HepG2 (cell line): ENCODE measurements at regions not wholly inside any gene's neighbourhood (a gene's known extent, or its start where the extent isn't known, plus 50 kb on each side); places are given as distances from the start of the nearest gene placed in this dataset.

Experiments
- ATAC-seq: fragments of 200-7000 bp; cut with Tn5 transposase; 3 replicates; pipeline ENCODE4 v1.9.1; 2020; ENCODE audit warnings: mild to moderate bottlenecking, moderate library complexity
- BruUV-seq: library from RNA; stranded (reverse); fragments of 400-500 nt; replicated peaks from 2 replicates; lab custom pipeline; 2021; lab: Mats Ljungman, UMichigan
- CTCF ChIA-PET: fragments of 300-600 bp; formaldehyde crosslinking; extraction: SDS; loops from one replicate; lab custom pipeline; 2021; ENCODE audit warnings: low total read pairs, inconsistent platforms, low intra/inter-chr PET ratio; lab: Yijun Ruan, JAX
- POLR2A ChIA-PET: fragments of 350-600 bp; sonication (Branson Sonifier 250); formaldehyde crosslinking; loops from one replicate; lab custom pipeline; 2020; ENCODE audit warnings: antibody characterized with exemption, inconsistent platforms; lab: Yijun Ruan, JAX
- DNase-seq: peaks from one replicate; pipeline ENCODE4 v3.0.0-alpha.2; 2015; ENCODE audit warnings: low spot score
- FAIRE-seq: peaks from 3 replicates; lab custom pipeline; 2011; peaks lifted over from hg19 to GRCh38; lab: Jason Lieb, UNC
- H2AFZ ChIP-seq: one replicate; pipeline ENCODE4 v1.6.1; 2011; ENCODE audit warnings: low read length, inconsistent platforms
- H3K27ac ChIP-seq: fragments of 300-600 bp; 3 replicates; pipeline ENCODE4 v1.8.0; 2011; ENCODE audit warnings: mixed run types, mild to moderate bottlenecking, mixed read lengths, low read length, inconsistent platforms; ENCODE audit not compliant: insufficient read depth; ENCODE audit errors: extremely low read length
- H3K27me3 ChIP-seq, 2 experiments: fragments of 200-600 bp in 1 of 2; 2 replicates in 1 of 2; 3 replicates in 1 of 2; pipeline versions ENCODE4 v1.6.0 to v1.8.0; 2011; ENCODE audit warnings: low read length in 2 of 2, mild to moderate bottlenecking in 2 of 2, moderate library complexity in 2 of 2, inconsistent platforms in 1 of 2; ENCODE audit not compliant: insufficient read depth in 2 of 2, control insufficient read depth in 1 of 2
- H3K36me3 ChIP-seq, 2 experiments: fragments of 200-600 bp in 1 of 2; replicated peaks in 1 of 2; 2 replicates in 1 of 2; 3 replicates in 1 of 2; pipeline versions ENCODE4 v1.5.1 to v1.8.0; 2011; ENCODE audit warnings: low read length in 2 of 2, inconsistent platforms in 1 of 2; ENCODE audit not compliant: insufficient read depth in 2 of 2, control insufficient read depth in 1 of 2
- H3K4me1 ChIP-seq: 2 replicates; pipeline ENCODE4 v1.5.1; 2012; ENCODE audit warnings: low read length, inconsistent platforms; ENCODE audit not compliant: insufficient read depth
- H3K4me2 ChIP-seq: 2 replicates; pipeline ENCODE4 v1.6.0; 2011; ENCODE audit warnings: low read depth, low read length, inconsistent platforms
- H3K4me3 ChIP-seq, 3 experiments: fragments of 200-600 bp in 1 of 3; sonication (generic), shearing (Covaris generic) in 1 of 3; replicated peaks in 1 of 3; 2 replicates each; pipeline ENCODE4 v1.5.1; 2011 to 2016; ENCODE audit warnings: low read length in 3 of 3, inconsistent platforms in 2 of 3, low read depth in 2 of 3, mild to moderate bottlenecking in 2 of 3, control low read depth in 1 of 3, mixed read lengths in 1 of 3; ENCODE audit not compliant: insufficient read depth in 1 of 3
- H3K79me2 ChIP-seq: one replicate; pipeline ENCODE4 v1.6.1; 2011; ENCODE audit warnings: low read length, inconsistent platforms; ENCODE audit not compliant: insufficient read depth
- H3K9ac ChIP-seq: 2 replicates; pipeline ENCODE4 v1.6.0; 2011; ENCODE audit warnings: mild to moderate bottlenecking, low read depth, low read length, inconsistent platforms; ENCODE audit not compliant: insufficient read depth
- H3K9me3 ChIP-seq: 2 replicates; pipeline ENCODE4 v1.5.1; 2012; ENCODE audit warnings: mild to moderate bottlenecking, low read length
- H4K20me1 ChIP-seq: 2 replicates; pipeline ENCODE4 v1.6.0; 2011; ENCODE audit warnings: inconsistent platforms, mild to moderate bottlenecking, low read length, moderate library complexity; ENCODE audit not compliant: insufficient read depth
- CHCHD3 ChIP-seq: sonication (generic); formaldehyde crosslinking; IDR thresholded peaks from 2 replicates; pipeline ENCODE4 v1.8.0; 2022; ENCODE audit warnings: mild to moderate bottlenecking, missing genetic modification reagents, moderate library complexity
- DMAP1 ChIP-seq: IDR thresholded peaks from 2 replicates; pipeline ENCODE4 v1.6.1; 2016
- FOXO1 ChIP-seq: sonication (generic); formaldehyde crosslinking; IDR thresholded peaks from 2 replicates; pipeline ENCODE4 v1.4.0; 2020; ENCODE audit warnings: missing genetic modification reagents
- KLF12 ChIP-seq: sonication (generic); formaldehyde crosslinking; IDR thresholded peaks from 2 replicates; pipeline ENCODE4 v1.4.0; 2020; ENCODE audit warnings: missing genetic modification reagents, borderline replicate concordance
- SOX13 ChIP-seq, 3 experiments: fragments of 450-650 bp in 1 of 3; sonication (generic) in 1 of 3; formaldehyde crosslinking in 1 of 3; IDR thresholded peaks in 2 of 3; conservative IDR thresholded peaks in 1 of 3; 2 replicates each; pipeline versions ENCODE4 v1.5.0 to v1.6.1; 2016 to 2020; ENCODE audit warnings: antibody characterized with exemption in 1 of 3, mild to moderate bottlenecking in 1 of 3, missing compliant biosample characterization in 1 of 3, missing genetic modification reagents in 1 of 3, moderate library complexity in 1 of 3
- SP4 ChIP-seq: sonication (generic); formaldehyde crosslinking; IDR thresholded peaks from 2 replicates; pipeline ENCODE4 v1.8.1; 2023; ENCODE audit warnings: mild to moderate bottlenecking, missing genetic modification reagents
- TBX2 ChIP-seq: sonication (generic); formaldehyde crosslinking; IDR thresholded peaks from 2 replicates; pipeline ENCODE4 v1.5.0; 2020; ENCODE audit warnings: missing genetic modification reagents, mild to moderate bottlenecking, borderline replicate concordance
- TRIM22 ChIP-seq: fragments of 450-650 bp; IDR thresholded peaks from 2 replicates; pipeline ENCODE4 v1.6.1; 2017
- ZMYM2 ChIP-seq: sonication (generic); formaldehyde crosslinking; IDR thresholded peaks from 2 replicates; pipeline ENCODE4 v1.8.0; 2022; ENCODE audit warnings: mild to moderate bottlenecking, missing genetic modification reagents
- ZNF180 ChIP-seq: sonication (generic); formaldehyde crosslinking; IDR thresholded peaks from 2 replicates; pipeline ENCODE4 v1.4.0; 2020; ENCODE audit warnings: low read depth, missing genetic modification reagents, borderline replicate concordance
- ZNF446 ChIP-seq: sonication (generic); formaldehyde crosslinking; IDR thresholded peaks from 2 replicates; pipeline ENCODE4 v1.5.0; 2020; ENCODE audit warnings: mild to moderate bottlenecking, missing genetic modification reagents
- ZNF615 ChIP-seq: sonication (generic); formaldehyde crosslinking; IDR thresholded peaks from 2 replicates; pipeline ENCODE4 v1.5.0; 2020; ENCODE audit warnings: mild to moderate bottlenecking, missing genetic modification reagents, borderline replicate concordance
- ZNF720 ChIP-seq: sonication (generic); formaldehyde crosslinking; IDR thresholded peaks from 2 replicates; pipeline ENCODE4 v1.4.0; 2020; ENCODE audit warnings: missing genetic modification reagents
- ZNF737 ChIP-seq: sonication (generic); formaldehyde crosslinking; IDR thresholded peaks from 2 replicates; pipeline ENCODE4 v1.5.0; 2020; ENCODE audit warnings: missing genetic modification reagents, mild to moderate bottlenecking, borderline replicate concordance
- ZNF768 ChIP-seq: sonication (generic); formaldehyde crosslinking; IDR thresholded peaks from 2 replicates; pipeline ENCODE4 v1.4.0; 2020; ENCODE audit warnings: missing genetic modification reagents
- ZNF788 ChIP-seq: sonication (generic); formaldehyde crosslinking; IDR thresholded peaks from 2 replicates; pipeline ENCODE4 v1.5.0; 2020; ENCODE audit warnings: mild to moderate bottlenecking, missing genetic modification reagents, borderline replicate concordance
- ZNF883 ChIP-seq: sonication (generic); formaldehyde crosslinking; IDR thresholded peaks from 2 replicates; pipeline ENCODE4 v1.5.1; 2020; ENCODE audit warnings: mild to moderate bottlenecking, missing genetic modification reagents; ENCODE audit errors: not compliant biosample characterization
- ZSCAN25 ChIP-seq: sonication (generic); formaldehyde crosslinking; IDR thresholded peaks from 2 replicates; pipeline ENCODE4 v1.8.0; 2022; ENCODE audit warnings: mild to moderate bottlenecking, missing genetic modification reagents
- ZZZ3 ChIP-seq: sonication (generic); formaldehyde crosslinking; IDR thresholded peaks from 2 replicates; pipeline ENCODE4 v1.4.0; 2020; ENCODE audit warnings: missing genetic modification reagents, mild to moderate bottlenecking, borderline replicate concordance
- WGBS: methylation state at CpG from one replicate; pipeline ENCODE4 v1.1.6; 2017; ENCODE audit warnings: low lambda C conversion rate; 5-methylcytosine and 5-hydroxymethylcytosine counted together
- in situ Hi-C: cut with HindIII; loops from 2 replicates; pipeline ENCODE4 v1.10.0; 2017; ENCODE audit warnings: low pct_unique_long_range_greater_than_20kb; ENCODE audit not compliant: extremely low pct_ligation_motif_present
- intact Hi-C: fragments of 100-400 bp; cut with micrococcal nuclease; formaldehyde crosslinking; loops from one replicate; pipeline ENCODE4 v1.10.0; 2022; ENCODE audit not compliant: unreplicated experiment

- Histone ChIP-seq H3K9ac (no peak overlapping the region), H3K36me3 (no peaks in the 10 kb centered on the region), H3K4me1 (peaks cover 12% of the 10 kb centered on the region), H4K20me1 (no peaks in the 10 kb centered on the region), H3K4me2 (no peak overlapping the region), H3K9me3 (peaks cover 58% of the 10 kb centered on the region), H2AFZ (no peak overlapping the region), H3K79me2 (no peaks in the 10 kb centered on the region), H3K27me3 (no peaks in the 10 kb centered on the region), H3K4me3 (no peak overlapping the region), H3K27ac (no peak overlapping the region)
- ChIA-PET POLR2A (no interaction called here), CTCF (no interaction called here)
- WGBS: 48% methylated on average over 11 of the region's 11 CpGs
- no TSS peak for BruUV-seq
- in situ Hi-C loops: no loop called here
- no peak for FAIRE-seq
- ATAC-seq: peak; percentile 68
- DNase-seq: no peak
- TF ChIP-seq ZZZ3: no peak
- no peak for TF ChIP-seq ZNF615 (CRISPR knock-in tag)
- TF ChIP-seq KLF12 (CRISPR knock-in tag): no peak
- no peak for TF ChIP-seq SOX13 (IDR thresholded peaks at IDR 0.05)
- no peak for TF ChIP-seq SOX13 (CRISPR knock-in tag; conservative IDR thresholded peaks at IDR 0.05 in 1 of 2, IDR thresholded peaks at IDR 0.05 in 1 of 2)
- no peak for TF ChIP-seq ZNF768 (CRISPR knock-in tag)
- no peak for TF ChIP-seq ZNF788
- TF ChIP-seq SP4 (CRISPR knock-in tag): no peak
- TF ChIP-seq FOXO1 (CRISPR knock-in tag): no peak
- no peak for TF ChIP-seq ZNF180
- TF ChIP-seq ZSCAN25 (CRISPR knock-in tag): no peak
- TF ChIP-seq ZNF883 (CRISPR knock-in tag): no peak
- no peak for TF ChIP-seq DMAP1 (CRISPR knock-in tag)
- TF ChIP-seq ZNF720 (CRISPR knock-in tag): no peak
- TF ChIP-seq CHCHD3 (CRISPR knock-in tag): no peak
- no peak for TF ChIP-seq ZMYM2 (CRISPR knock-in tag)
- TF ChIP-seq TRIM22: no peak
- no peak for TF ChIP-seq TBX2
- TF ChIP-seq ZNF446 (CRISPR knock-in tag): no peak
- no peak for TF ChIP-seq ZNF737
- intact Hi-C loops: no loop called here
Observed at GRCh38 chr20:16158090-16158975, 414.9 kb downstream of the KIF16B start.
